Heart right ventricle (tissue), 16 donors: ENCODE measurements at regions not wholly inside any gene's neighbourhood (a gene's known extent, or its start where the extent isn't known, plus 50 kb on each side); places are given as distances from the start of the nearest gene placed in this dataset.

Source experiments
- ATAC-seq, 8 donors: fragments of 200-7000 bp; cut with Tn5 transposase; one replicate each; pipeline ENCODE4 v1.9.1; 2020; ENCODE audit warnings: mild to moderate bottlenecking in 8 of 8, moderate library complexity in 8 of 8, moderate number of reproducible peaks in 1 of 8
- DNase-seq, 2 donors: peaks; one replicate each; pipeline ENCODE4 v3.0.0-alpha.2; 2020
- H3K27ac ChIP-seq, 10 donors: fragments of 200-600 bp; sonication (generic) in 2 of 10; one replicate each; pipeline versions ENCODE4 v1.5.0 to v1.8.0; 2020 to 2022; ENCODE audit warnings: mild to moderate bottlenecking in 3 of 10
- H3K27me3 ChIP-seq, 7 donors: fragments of 200-600 bp; one replicate each; pipeline ENCODE4 v1.8.0; 2021 to 2022; ENCODE audit warnings: mild to moderate bottlenecking in 2 of 7
- H3K36me3 ChIP-seq, 9 donors: fragments of 200-600 bp; sonication (generic) in 1 of 9; one replicate each; pipeline versions ENCODE4 v1.5.0 to v1.8.0; 2020 to 2022; ENCODE audit warnings: mild to moderate bottlenecking in 2 of 9
- H3K4me1 ChIP-seq, 9 donors: fragments of 200-600 bp; sonication (generic) in 1 of 9; one replicate each; pipeline versions ENCODE4 v1.5.0 to v1.8.0; 2020 to 2022; ENCODE audit warnings: mild to moderate bottlenecking in 4 of 9
- H3K4me3 ChIP-seq, 10 donors: fragments of 200-600 bp; sonication (generic) in 2 of 10; one replicate each; pipeline versions ENCODE4 v1.5.0 to v1.8.0; 2020 to 2022; ENCODE audit warnings: mild to moderate bottlenecking in 7 of 10, moderate library complexity in 2 of 10
- H3K9me3 ChIP-seq, 11 donors: fragments of 200-600 bp in 10 of 11; sonication (generic) in 2 of 11; one replicate each; pipeline versions ENCODE4 v1.5.0 to v1.8.0; 2013 to 2022; ENCODE audit warnings: mild to moderate bottlenecking in 2 of 11, control low read depth in 1 of 11, moderate library complexity in 1 of 11
- WGBS, 2 donors: extraction: QIAGEN DNeasy Blood & Tissue Kit; methylation state at CpG; one replicate each; pipeline ENCODE4 v1.1.7; 2013; ENCODE audit warnings: inconsistent platforms in 1 of 2; 5-methylcytosine and 5-hydroxymethylcytosine counted together
- intact Hi-C, 10 donors: fragments of 100-400 bp; cut with DNase I; formaldehyde crosslinking; loops; one replicate each; pipeline versions ENCODE4 v1.11.1 to v1.14.2; 2022
- TF ChIP-seq, protein P1 (sequence below), 9 donors: fragments of 200-600 bp; sonication (generic) in 2 of 9; IDR thresholded peaks; one replicate each; pipeline versions ENCODE4 v1.5.0 to v1.8.0; 2021 to 2022; ENCODE audit warnings: antibody characterized with exemption in 9 of 9, mild to moderate bottlenecking in 5 of 9, moderate library complexity in 1 of 9
- donor health status: Arrhythmogenic right ventricular cardiomyopathy.
- donor health status: ischemic (EF 13 %, LVEDD 7.1; RV severe dilation, severe dysfunction).
- donor health status: healthy with polysubstance abuse.
- donor health status: DM: no; HTN: yes; CAD: no.
- donor health status: DM: no; HTN: no; CAD: no.
- donor health status: ischemic (EF 25% LVEDD 6.9; RV normal size, moderate dysfunction).
- donor health status: ischemic (EF 25% LVEDD 5.7; RV mildly dilated, moderate dysfunction).
- donor health status: healthy.
- donor health status: DM: yes; HTN: yes; CAD: no.
- donor health status: Ischemic cardiomyopathy.
- donor health status: ischemic (EF 35%, LVEDD 5.7; RV mildly dilated, moderate dysfunction).
- donor health status: nonischemic (EF 11% LVEDD 7.7; RV severe dilation, severe dysfunction).
- donor health status: DM: yes; HTN: yes; CAD: no.
- donor health status: PGD.
- donor health status: ischemic (EF 29% LVEDD 5.4; RV normal size, mild dysfunction).
- donor health status: nonischemic (EF 23%, LVEDD 6.1; RV moderate dilation, normal function).

DNA sequence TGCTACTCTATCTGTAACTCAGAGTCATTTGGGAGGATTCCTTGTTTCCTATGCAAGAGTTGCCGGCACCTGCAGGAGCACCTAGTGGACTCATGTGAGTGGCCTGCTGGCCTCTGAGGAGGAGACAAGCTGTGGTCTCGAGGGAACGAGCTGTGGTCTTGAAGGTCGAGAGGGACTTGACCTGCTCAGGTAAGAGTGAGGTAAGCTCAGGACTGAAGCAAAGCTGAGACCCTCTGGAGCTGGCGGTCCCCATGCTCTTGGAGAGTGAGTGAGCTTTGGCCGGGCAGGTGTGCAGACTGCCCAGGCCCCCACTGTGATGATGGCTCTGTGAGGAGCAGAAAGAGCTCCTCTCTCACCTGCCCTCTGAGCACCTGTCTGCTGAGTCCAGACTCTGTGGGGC lies 214.3 kb downstream of the MYLK4 start:
- H3K27me3 ChIP-seq: peaks cover 0 to 16% (median 0%) of the 10 kb centered on the region in 7 donors
- no peaks in the 10 kb centered on the region for H3K36me3 ChIP-seq
- WGBS, 2 donors: 59 to 95% methylated on average over 6 of the region's 6 CpGs
- peaks cover 0 to 30% (median 0%) of the 10 kb centered on the region in 9 donors for H3K4me1 ChIP-seq
- H3K9me3 ChIP-seq: peaks cover 0 to 18% (median 0%) of the 10 kb centered on the region in 11 donors
- intact Hi-C loops: no loop called here
- TF ChIP-seq, protein P1, sequence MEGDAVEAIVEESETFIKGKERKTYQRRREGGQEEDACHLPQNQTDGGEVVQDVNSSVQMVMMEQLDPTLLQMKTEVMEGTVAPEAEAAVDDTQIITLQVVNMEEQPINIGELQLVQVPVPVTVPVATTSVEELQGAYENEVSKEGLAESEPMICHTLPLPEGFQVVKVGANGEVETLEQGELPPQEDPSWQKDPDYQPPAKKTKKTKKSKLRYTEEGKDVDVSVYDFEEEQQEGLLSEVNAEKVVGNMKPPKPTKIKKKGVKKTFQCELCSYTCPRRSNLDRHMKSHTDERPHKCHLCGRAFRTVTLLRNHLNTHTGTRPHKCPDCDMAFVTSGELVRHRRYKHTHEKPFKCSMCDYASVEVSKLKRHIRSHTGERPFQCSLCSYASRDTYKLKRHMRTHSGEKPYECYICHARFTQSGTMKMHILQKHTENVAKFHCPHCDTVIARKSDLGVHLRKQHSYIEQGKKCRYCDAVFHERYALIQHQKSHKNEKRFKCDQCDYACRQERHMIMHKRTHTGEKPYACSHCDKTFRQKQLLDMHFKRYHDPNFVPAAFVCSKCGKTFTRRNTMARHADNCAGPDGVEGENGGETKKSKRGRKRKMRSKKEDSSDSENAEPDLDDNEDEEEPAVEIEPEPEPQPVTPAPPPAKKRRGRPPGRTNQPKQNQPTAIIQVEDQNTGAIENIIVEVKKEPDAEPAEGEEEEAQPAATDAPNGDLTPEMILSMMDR (IDR thresholded peaks at IDR 0.05): no peak
- DNase-seq (no peak), ATAC-seq (no peak)
- no peak overlapping the region for H3K27ac ChIP-seq
- no peak overlapping the region for H3K4me3 ChIP-seq

DNA sequence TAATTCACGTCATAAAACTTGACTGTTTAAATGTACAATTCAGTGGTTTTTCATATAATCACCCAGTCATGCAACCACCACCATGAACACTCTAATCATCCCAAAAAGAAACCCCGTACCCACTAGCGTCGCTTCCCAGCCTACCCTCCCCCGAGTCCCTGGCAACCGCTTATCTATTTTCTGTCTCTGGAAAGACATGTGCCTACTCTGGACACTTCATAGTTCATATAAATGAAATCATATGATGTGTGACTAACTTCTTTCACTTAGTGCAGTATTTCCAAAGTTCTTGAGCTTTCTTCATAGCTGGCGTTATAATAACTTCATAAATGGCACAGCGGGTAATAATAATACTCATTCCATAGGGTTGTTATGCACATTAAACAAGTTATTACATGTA lies 215.2 kb downstream of the MYLK4 start:
- Histone ChIP-seq H3K4me1 (peaks cover 0 to 31% (median 0%) of the 10 kb centered on the region in 9 donors), H3K36me3 (no peaks in the 10 kb centered on the region), H3K9me3 (peaks cover 0 to 18% (median 0%) of the 10 kb centered on the region in 11 donors), H3K4me3 (no peak overlapping the region), H3K27me3 (peaks cover 0 to 18% (median 0%) of the 10 kb centered on the region in 7 donors), H3K27ac (no peak overlapping the region)
- TF ChIP-seq, protein P1 (IDR thresholded peaks at IDR 0.05): no peak
- ATAC-seq (peak in 1 of 8 donors; percentile 26), DNase-seq (no peak)
- 52 to 60% methylated on average over 8 of the region's 8 CpGs for WGBS, 2 donors
- intact Hi-C loops: no loop called here

DNA sequence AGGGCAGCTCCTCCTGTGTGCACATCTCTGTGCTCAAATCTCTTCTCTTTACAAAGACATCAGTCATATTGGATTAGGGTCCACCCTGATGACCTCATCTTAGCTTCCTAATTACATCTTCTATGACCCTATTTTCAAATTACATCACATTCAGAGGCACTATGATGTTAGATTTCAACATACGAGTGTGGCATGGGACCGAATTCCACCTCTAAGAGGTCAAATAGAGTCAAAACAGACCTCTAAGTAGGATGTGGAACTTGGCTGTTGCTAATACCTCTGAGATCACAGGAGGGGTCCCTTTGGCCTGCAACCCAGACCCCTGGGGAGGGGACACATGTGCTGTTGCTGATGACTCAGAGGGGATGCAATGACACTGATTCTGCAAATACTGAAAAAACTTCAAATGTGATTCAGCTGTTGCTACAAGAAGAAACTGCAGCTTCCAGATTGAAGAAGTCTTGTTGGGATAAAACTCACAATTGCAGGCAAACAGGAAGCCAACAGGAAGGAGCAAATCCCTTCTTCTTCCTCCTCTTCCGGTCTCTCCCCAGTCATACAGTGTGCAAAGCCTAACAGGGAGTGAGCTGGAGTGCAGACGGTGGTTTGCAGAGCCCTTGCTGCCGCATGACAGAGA lies 216.2 kb downstream of the MYLK4 start:
- Histone ChIP-seq H3K27ac (no peak overlapping the region), H3K27me3 (peaks cover 0 to 18% (median 0%) of the 10 kb centered on the region in 7 donors), H3K9me3 (peaks cover 0 to 18% (median 0%) of the 10 kb centered on the region in 11 donors), H3K4me1 (peaks cover 0 to 31% (median 0%) of the 10 kb centered on the region in 9 donors), H3K36me3 (no peaks in the 10 kb centered on the region), H3K4me3 (no peak overlapping the region)
- WGBS, 2 donors: 43 to 46% methylated on average over 5 of the region's 5 CpGs
- DNase-seq (no peak), ATAC-seq (peak in 1 of 8 donors; percentile 35)
- intact Hi-C loops: no loop called here
- TF ChIP-seq, protein P1 (IDR thresholded peaks at IDR 0.05): no peak

DNA sequence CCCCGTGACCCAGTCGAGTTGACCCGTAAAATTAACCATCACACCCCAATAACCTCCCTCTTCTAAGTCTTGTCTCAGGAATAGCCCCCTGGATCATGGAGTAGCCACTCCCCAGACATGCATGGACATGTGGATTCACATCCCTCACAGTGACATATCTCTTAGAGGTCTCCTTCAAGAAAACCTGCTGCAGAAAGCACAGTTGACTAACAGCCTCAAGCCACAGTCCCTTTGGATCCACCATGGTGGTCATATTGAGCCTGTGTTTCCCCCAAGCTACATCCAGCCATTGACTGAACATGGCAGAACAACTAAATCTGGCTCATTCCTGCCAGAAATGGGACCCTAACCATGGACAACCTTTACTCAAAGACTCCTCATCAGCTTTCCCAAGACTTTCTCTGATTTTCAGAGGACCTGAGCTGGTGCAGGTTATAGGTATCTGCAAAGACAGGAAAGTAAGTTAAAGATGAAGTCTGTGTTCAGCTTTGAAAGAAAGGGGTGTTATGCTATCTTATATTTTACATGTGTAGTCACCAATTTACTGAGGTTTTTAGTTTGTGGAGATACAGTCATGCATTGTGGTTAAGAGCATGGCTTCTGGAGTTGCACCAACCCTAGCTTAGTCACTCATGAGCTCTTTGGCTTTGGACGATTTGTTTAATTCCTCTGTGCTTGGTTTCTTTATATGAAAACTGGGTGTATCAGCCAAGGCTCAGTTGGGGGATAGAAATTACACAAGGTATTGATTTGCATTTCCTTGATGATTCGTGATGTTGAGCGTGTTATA lies 219.1 kb downstream of the MYLK4 start:
- no peak for ATAC-seq

More for the DNA sequence above, 219.1 kb downstream of the MYLK4 start:
- no peak for DNase-seq
- peaks cover 0 to 18% (median 0%) of the 10 kb centered on the region in 11 donors for H3K9me3 ChIP-seq
- WGBS, 2 donors: 84 to 91% methylated on average over 6 of the region's 6 CpGs
- H3K27me3 ChIP-seq: peaks cover 0 to 8% (median 0%) of the 10 kb centered on the region in 7 donors
- intact Hi-C loops: no loop called here
- H3K4me3 ChIP-seq: no peak overlapping the region
- TF ChIP-seq, protein P1 (IDR thresholded peaks at IDR 0.05): no peak
- peaks cover 0 to 31% (median 0%) of the 10 kb centered on the region in 9 donors for H3K4me1 ChIP-seq
- H3K36me3 ChIP-seq: no peaks in the 10 kb centered on the region
- H3K27ac ChIP-seq: no peak overlapping the region
